Gastroesophageal sphincter (tissue), 3 donors: ENCODE measurements at regions not wholly inside any gene's neighbourhood (a gene's known extent, or its start where the extent isn't known, plus 50 kb on each side); places are given as distances from the start of the nearest gene placed in this dataset.

Experiments
- CTCF ChIP-seq, 4 experiments: fragments of 200-600 bp in 2 of 4; fragments of 450-650 bp in 2 of 4; sonication (generic) in 1 of 4; IDR thresholded peaks; one replicate each; pipeline ENCODE4 v1.5.1; 2017 to 2019; ENCODE audit warnings: antibody characterized with exemption in 4 of 4, mild to moderate bottlenecking in 2 of 4, moderate library complexity in 2 of 4
- EP300 ChIP-seq: sonication (generic); formaldehyde crosslinking; IDR thresholded peaks from one replicate; pipeline ENCODE4 v1.6.1; 2017; ENCODE audit warnings: antibody characterized with exemption, mild to moderate bottlenecking

- TF ChIP-seq EP300 (no peak), CTCF (IDR thresholded peaks at IDR 0.05) (no peak)
Measured at GRCh38 chr4:57211131-57211530, 100.9 kb upstream of the IGFBP7 start.
